CD4-positive, alpha-beta T cell treated with Interleukin-15 for 1 hour (primary cell): ENCODE measurements at regions not wholly inside any gene's neighbourhood (a gene's known extent, or its start where the extent isn't known, plus 50 kb on each side); places are given as distances from the start of the nearest gene placed in this dataset.
"Not testable (repeated sequence)": the region's sequence is repeated elsewhere in the genome, so short reads cannot be mapped to it uniquely, and the experiment has no call there.

ENCODE experiments used
- DNase-seq: peaks from one replicate; pipeline ENCODE4 v3.0.0-alpha.2; 2020

DNA sequence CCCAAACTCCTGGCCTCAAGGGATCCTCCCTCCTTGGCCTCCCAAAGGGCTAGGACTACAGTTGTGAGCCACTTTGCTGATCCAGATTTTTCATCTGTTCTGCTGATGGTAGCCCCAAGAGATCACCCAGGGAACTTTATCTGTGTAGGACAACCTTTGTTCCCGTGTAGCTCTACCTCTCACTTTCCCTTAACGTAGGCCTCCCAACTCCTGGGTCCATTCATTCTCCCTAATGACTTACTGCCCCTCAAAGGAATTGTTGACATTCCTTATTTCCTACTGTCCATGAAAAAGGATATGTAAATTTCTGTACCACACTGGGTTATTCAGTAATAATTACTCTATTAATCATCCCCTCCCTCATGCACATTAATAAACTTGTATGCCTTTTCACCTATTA, 51.0 kb upstream of the PHF24 start:
- no peak for DNase-seq

DNA sequence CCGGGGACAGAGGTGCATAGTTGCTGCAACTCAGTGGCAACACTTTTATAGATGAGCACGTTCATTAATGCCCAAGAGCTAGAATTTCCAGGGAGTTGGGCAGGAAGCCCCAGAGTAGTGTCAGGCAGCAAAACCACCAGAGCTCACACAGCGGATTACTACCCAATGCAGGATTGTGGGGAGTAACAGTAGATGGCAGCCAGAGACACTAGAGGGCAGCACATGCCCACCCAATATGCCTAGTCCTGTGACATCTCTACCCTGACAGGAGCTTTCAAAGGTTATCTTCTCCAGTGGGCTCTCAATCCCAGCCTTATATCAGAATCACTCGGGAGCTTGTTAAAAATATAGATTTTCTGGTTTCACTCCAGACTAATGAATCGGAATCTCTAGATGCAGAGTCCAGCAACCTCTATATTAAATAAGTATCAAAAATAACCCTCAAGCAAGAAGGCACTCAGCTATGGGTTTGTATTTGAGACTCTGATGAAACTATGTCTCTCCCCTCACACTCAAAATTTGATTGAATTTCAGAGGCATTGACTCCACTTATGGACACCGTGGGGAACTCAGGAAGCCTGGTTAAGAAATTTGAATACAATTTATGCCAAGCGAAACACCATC, 58.4 kb upstream of the PHF24 start:
- peak; percentile 74 for DNase-seq

DNA sequence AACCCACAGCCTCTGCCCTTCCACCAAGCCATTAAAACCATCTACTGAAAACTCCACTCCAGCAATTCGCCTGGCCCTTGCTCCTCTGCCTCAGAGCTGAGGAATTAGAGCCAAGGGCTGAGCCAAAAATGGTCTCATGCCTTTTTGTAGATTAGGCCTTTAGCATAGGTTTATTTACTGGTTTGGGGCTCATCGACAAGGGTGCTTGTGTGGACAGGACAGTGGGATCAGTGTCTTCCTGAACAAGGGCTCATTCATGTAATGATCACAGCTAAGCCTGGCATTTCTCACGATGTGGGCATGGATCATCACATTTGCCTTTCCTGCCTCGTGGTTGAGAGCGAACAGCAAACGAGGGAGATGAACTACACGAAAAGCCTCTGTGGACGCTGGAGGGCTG, 59.2 kb upstream of the PHF24 start:
- no peak for DNase-seq

DNA sequence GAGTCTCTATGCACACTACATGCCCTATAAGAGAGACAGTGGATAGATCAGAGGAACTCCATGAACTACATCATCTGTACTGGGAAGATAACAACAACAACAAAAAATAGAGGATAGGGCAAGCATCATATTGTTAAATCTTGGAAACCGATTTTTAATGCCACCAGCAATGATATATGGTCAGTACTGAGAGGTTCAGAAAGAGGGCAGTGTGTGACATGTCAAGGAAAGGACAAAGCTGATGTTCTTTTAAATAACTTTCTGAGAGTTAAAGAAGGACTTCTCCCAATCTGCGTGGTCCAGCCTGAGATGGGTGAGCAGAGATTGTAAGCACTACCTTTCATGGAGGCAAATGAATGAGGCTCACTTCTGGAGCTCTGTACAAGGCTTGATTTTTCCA, 62.0 kb upstream of the PHF24 start:
- no peak for DNase-seq

DNA sequence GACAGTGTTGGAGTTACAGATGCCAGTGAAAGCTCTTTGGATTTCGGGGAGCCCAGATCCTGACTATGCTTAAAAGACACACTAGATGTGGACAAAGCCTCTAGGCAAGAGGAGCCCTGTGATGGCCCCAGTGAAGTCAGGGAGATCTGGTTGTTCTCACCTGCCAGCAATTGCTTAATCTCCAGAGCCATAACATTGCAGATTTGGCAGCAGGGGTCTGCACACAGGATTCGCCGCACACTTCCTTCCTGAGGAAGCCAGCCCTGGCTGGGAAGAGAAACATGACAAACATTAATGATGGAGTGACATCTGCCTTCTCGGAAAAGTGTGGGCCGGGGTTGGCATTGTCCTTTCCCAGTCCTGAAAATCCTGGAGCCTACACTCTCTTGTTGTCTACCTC, 65.2 kb upstream of the PHF24 start:
- no peak for DNase-seq

DNA sequence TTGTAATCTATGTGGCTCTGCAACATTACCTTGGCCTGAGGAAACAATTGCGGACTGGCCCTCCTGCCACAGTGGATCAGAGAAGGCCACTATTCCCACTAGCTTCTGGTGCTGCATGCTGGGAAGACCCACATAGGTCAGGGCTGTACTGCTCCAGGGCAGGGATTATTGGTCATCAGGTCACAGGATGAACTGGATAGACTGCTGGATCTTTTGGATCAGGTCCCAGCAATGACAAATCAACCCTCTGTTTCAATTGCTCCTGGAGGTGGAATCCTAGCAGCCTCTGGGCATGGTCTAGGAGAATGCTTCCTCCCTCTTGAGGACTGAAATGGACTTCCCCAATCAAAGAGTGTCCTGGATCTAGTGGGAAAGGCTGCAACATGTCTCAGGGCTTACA, 66.7 kb upstream of the PHF24 start:
- DNase-seq, result no peak

- DNase-seq, result no peak
Observed at GRCh38 chr9:34887841-34888240, 70.2 kb upstream of the PHF24 start.

DNA sequence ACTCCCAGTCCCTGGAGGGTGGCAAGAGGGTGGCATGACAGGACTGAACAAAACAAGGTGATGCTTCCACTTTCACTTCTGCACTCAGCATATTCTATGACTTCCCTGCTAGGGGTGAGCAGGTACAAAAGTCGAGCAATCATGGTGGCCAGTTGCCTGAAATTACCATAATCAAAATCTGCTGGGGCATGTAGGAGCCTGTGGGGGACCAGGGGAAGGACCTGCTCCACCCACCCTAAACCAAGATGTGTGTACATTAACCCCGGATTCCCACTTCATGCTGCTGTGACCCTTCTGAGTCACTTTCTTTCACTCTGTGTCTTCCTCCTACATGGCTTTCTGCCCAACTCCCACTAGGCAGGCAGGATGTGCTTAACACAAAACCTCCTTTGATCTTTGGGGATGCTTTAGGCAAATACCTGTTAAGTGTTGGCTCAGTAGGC, 73.3 kb upstream of the PHF24 start:
- no peak for DNase-seq

- DNase-seq, result no peak
Observed at GRCh38 chr9:34876096-34876495, 82.0 kb upstream of the PHF24 start.

DNA sequence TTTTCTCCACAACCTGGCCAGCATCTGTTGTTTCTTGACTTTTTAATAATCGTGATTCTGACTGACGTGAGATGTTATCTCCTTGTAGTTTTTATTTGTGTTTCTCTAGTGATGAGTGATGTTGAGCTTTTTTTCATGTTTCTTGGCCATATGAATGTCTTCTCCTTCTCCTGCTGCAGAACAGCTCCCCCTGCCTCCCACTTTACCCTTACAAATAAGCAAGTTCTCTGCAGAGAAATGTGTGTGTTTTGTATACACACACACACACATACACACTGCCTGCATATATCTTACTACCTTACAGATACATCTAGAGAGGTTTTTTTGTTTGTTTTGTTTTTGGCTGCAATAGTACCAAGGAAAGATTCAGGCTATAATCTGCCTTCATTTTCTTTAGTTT, 88.7 kb upstream of the PHF24 start:
- DNase-seq, result no peak

DNA sequence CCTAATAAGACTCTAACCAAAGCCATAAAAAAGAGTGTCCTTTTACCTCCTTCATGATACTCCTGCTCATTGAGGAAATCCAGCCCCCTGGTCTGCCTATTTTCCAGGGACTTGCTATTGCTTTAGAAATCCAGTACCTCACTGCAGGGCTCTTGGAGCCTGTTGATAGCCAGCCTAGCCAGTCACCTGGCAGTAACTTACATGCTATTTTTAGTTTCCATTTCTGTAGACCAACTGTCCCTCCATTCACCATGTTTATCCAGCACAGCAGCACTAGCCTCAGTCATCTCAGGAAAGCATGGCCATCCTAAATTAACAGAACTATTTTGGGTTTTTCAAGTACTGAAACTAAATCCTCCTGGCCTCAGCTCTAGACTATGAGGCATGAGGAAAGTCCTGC, 91.5 kb upstream of the PHF24 start:
- no peak for DNase-seq

- DNase-seq, result no peak
Observed at GRCh38 chr9:34863426-34863825, 94.7 kb upstream of the PHF24 start.

- DNase-seq, result no peak
Observed at GRCh38 chr9:34862836-34863235, 95.2 kb upstream of the PHF24 start.

DNA sequence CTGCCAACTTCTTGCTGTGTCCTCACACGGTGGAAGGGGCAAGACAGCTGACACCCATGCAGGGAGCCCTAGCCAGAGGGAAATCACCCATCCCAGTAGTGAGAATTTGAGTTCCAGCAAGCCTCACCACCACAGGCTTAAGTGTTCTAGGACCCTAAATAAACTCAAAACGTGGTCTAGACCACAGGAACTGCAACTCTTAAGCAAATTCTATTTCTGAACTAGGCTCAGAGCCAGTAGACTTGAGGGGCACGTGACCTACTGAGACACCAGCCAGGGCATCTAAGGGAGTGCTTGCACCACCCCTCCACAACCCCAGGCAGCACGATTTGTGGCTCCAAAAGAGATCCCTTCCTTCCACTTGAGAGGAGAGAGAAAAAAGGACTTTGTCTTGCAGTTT, 96.0 kb upstream of the PHF24 start:
- DNase-seq, result no peak

- not testable (repeated sequence) for DNase-seq
Observed at GRCh38 chr9:34855016-34855415, 103.1 kb upstream of the PHF24 start.

GRCh38 chr9:34830068-34830467, 120.1 kb upstream of the CCL21 start:
- no peak for DNase-seq

GRCh38 chr9:34826999-34827538, 117.1 kb upstream of the CCL21 start:
- DNase-seq, result no peak

- DNase-seq, result no peak
Observed at GRCh38 chr9:34825775-34826174, 115.8 kb upstream of the CCL21 start.

DNA sequence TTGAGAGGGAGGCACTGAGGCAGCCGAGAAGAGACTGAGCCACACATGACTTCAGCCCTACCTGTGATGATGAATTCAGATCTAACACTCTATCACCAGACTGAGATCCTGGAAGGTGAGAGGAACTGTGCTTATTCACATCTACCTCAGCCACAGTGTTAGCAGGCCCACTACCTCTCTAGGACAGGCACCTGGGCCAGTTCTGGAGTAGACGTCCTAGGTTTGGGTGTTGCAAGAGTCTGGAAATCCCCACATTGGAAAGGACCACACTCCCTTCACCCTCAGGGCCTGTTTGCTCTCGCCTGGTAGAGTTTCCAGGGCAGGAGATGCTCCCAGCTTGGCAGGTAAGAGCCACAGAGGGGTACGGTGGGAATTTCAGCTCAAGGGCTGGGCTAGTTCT, 113.8 kb upstream of the CCL21 start:
- no peak for DNase-seq

GRCh38 chr9:34810187-34810524, 100.2 kb upstream of the CCL21 start:
- DNase-seq, result no peak

DNA sequence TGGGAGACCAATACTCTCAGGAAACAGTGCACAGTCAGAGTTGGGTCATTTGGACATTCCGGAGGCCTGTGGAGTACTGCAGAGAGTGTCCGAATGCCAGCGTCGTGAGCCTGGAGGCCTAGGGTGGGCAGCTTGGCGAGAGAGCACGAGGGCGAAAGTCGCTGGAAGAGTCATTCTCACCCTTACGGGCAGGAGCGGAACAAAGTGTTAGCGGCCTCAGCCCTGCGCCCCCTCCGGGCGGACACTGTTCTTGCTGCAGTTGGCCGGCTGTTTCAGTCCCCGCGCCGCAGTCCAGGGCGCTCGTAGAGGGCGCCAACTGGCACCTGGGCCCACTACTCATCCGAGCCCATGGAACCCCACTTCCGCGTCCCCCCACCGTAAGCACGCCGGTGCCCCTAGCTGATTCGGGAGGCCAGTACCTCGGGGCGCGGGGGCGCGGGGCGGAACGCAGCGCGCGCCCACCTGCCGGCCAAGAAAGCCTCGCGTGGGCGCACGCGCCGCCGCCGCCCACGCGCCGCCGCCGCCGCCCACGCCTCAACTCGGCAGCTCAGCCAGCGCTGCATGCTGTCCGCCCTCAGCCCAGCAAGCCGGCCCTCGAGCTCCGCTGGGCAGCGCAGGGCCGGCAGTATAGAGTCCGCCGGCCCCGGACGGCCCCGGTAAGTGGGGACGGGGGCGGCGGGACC, 99.7 kb upstream of the CCL21 start:
- no peak for DNase-seq

DNA sequence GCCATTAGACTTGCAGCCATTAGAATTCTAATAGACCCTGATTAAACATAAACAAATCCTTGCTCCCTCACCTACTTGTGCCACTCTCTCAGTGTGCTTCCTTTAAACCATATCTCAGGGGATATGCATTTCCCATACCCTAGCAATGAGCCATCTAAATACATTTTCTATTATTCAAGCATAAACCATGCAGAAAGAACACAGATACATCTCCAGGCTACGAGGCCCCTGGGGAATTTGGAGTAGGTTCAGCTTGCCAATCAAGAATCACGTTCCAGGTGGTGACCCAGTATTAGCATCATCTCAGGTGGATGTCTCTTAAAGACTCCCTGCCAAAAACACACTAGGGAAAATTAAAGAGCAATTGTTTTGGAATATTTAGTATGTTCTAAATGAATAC, 93.0 kb upstream of the CCL21 start:
- no peak for DNase-seq

GRCh38 chr9:34797367-34797766, 87.4 kb upstream of the CCL21 start:
- DNase-seq, result no peak

GRCh38 chr9:34796924-34797323, 87.0 kb upstream of the CCL21 start:
- no peak for DNase-seq

- no peak for DNase-seq
Observed at GRCh38 chr9:34793428-34793827, 83.5 kb upstream of the CCL21 start.
